ENCODE measurements at regions not wholly inside any gene's neighbourhood (a gene's known extent, or its start where the extent isn't known, plus 50 kb on each side); places are given as distances from the start of the nearest gene placed in this dataset.
"Not testable (repeated sequence)": the region's sequence is repeated elsewhere in the genome, so short reads cannot be mapped to it uniquely, and the experiment has no call there.

DNA sequence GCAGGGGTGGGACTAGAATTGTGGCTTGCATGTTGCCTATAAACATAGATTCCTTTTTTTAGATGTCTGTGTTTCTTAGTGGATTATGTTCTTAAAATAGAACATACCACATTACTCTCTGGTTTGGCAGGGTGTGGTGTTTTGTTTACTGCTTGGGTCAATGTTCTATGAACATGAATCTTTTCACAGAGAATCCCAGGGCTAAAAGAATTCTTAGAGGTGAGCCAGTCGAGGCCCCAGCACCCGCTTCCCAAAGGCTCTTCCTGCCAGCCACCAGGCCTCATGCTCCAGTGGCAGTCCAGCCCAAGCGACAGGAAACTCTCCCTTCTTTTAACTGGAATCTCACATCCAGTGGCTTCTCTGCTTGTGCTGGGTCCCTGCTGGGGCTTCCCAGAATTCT lies 126.6 kb downstream of the C9orf152 start:
- H3K27ac ChIP-seq (ENCODE audit: low read depth, low read length): no peak overlapping the region
- H3K4me1 ChIP-seq (ENCODE audit: control insufficient read depth, insufficient read depth, low read length): peaks cover 8% of the 10 kb centered on the region
- H3K9ac ChIP-seq (ENCODE audit: low read length): no peak overlapping the region
- no peaks in the 10 kb centered on the region for H3K36me3 ChIP-seq (ENCODE audit: control insufficient read depth, insufficient read depth, low read length)
- no peaks in the 10 kb centered on the region for H3K9me3 ChIP-seq (ENCODE audit: control insufficient read depth, insufficient read depth, low read depth, low read length)
- no peaks in the 10 kb centered on the region for H3K27me3 ChIP-seq (ENCODE audit: control insufficient read depth, insufficient read depth, low read length)
- no peak overlapping the region for H3K4me3 ChIP-seq (ENCODE audit: low read depth, low read length)

- Histone ChIP-seq H3K4me1 (ENCODE audit: control insufficient read depth, insufficient read depth, low read length) (peaks cover 9% of the 10 kb centered on the region), H3K27me3 (ENCODE audit: control insufficient read depth, insufficient read depth, low read length) (no peaks in the 10 kb centered on the region), H3K4me3 (ENCODE audit: low read depth, low read length) (no peak overlapping the region), H3K36me3 (ENCODE audit: control insufficient read depth, insufficient read depth, low read length) (no peaks in the 10 kb centered on the region), H3K9ac (ENCODE audit: low read length) (no peak overlapping the region), H3K27ac (ENCODE audit: low read depth, low read length) (no peak overlapping the region), H3K9me3 (ENCODE audit: control insufficient read depth, insufficient read depth, low read depth, low read length) (no peaks in the 10 kb centered on the region)
Observed at GRCh38 chr9:110083866-110084265, 124.1 kb downstream of the C9orf152 start.

DNA sequence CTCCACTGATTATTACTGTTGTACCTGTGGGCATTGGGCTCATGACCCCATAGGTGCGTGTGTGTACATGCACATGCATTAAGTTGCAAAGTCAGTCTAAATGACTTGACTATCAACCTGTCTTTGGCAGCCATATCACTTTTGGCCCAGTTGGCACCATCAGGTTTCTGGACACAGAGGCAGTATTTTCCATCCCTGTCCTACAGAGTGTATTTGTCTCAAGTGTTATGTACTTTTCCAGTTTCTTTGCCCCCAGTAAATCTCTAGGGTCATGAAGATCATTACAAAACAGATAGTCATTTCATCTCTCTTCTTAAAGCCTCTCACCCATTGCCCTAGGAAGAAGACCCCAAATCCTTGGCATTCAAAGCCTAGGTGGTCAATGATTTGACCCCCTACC lies 121.4 kb downstream of the C9orf152 start:
- Histone ChIP-seq H3K9me3 (ENCODE audit: control insufficient read depth, insufficient read depth, low read depth, low read length) (no peaks in the 10 kb centered on the region), H3K27me3 (ENCODE audit: control insufficient read depth, insufficient read depth, low read length) (no peaks in the 10 kb centered on the region), H3K4me1 (ENCODE audit: control insufficient read depth, insufficient read depth, low read length) (peaks cover 10% of the 10 kb centered on the region), H3K27ac (ENCODE audit: low read depth, low read length) (no peak overlapping the region), H3K9ac (ENCODE audit: low read length) (no peak overlapping the region), H3K4me3 (ENCODE audit: low read depth, low read length) (no peak overlapping the region), H3K36me3 (ENCODE audit: control insufficient read depth, insufficient read depth, low read length) (no peaks in the 10 kb centered on the region)

DNA sequence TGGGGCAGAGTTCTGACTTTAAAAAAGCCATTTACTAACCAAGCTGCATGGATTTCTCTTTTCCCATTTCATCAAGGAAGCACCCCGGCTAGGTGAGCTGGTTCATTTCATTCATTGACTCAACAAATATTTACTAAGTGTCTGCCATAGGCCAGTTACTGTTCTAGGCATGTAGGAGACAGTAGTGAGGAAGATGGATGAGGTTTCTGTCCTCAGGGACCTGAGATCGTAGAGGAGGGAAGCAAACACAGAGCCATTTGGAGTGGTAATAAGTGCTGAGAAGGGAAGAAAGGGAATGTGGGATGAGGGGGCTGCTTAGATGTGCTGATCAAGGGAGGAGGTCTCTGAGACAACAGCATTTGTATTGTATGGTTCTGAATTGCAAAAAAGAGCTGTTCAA lies 120.4 kb downstream of the C9orf152 start:
- H3K9me3 ChIP-seq (ENCODE audit: control insufficient read depth, insufficient read depth, low read depth, low read length): no peaks in the 10 kb centered on the region
- no peaks in the 10 kb centered on the region for H3K36me3 ChIP-seq (ENCODE audit: control insufficient read depth, insufficient read depth, low read length)
- H3K4me3 ChIP-seq (ENCODE audit: low read depth, low read length): no peak overlapping the region
- no peaks in the 10 kb centered on the region for H3K27me3 ChIP-seq (ENCODE audit: control insufficient read depth, insufficient read depth, low read length)
- no peak overlapping the region for H3K9ac ChIP-seq (ENCODE audit: low read length)
- H3K4me1 ChIP-seq (ENCODE audit: control insufficient read depth, insufficient read depth, low read length): peaks cover 8% of the 10 kb centered on the region
- H3K27ac ChIP-seq (ENCODE audit: low read depth, low read length): no peak overlapping the region

GRCh38 chr9:110088099-110088498 lies 119.9 kb downstream of the C9orf152 start:
- H3K27me3 ChIP-seq (ENCODE audit: control insufficient read depth, insufficient read depth, low read length): no peaks in the 10 kb centered on the region
- no peak overlapping the region for H3K27ac ChIP-seq (ENCODE audit: low read depth, low read length)
- no peaks in the 10 kb centered on the region for H3K36me3 ChIP-seq (ENCODE audit: control insufficient read depth, insufficient read depth, low read length)
- H3K9me3 ChIP-seq (ENCODE audit: control insufficient read depth, insufficient read depth, low read depth, low read length): no peaks in the 10 kb centered on the region
- no peak overlapping the region for H3K4me3 ChIP-seq (ENCODE audit: low read depth, low read length)
- no peak overlapping the region for H3K9ac ChIP-seq (ENCODE audit: low read length)
- H3K4me1 ChIP-seq (ENCODE audit: control insufficient read depth, insufficient read depth, low read length): peaks cover 10% of the 10 kb centered on the region

DNA sequence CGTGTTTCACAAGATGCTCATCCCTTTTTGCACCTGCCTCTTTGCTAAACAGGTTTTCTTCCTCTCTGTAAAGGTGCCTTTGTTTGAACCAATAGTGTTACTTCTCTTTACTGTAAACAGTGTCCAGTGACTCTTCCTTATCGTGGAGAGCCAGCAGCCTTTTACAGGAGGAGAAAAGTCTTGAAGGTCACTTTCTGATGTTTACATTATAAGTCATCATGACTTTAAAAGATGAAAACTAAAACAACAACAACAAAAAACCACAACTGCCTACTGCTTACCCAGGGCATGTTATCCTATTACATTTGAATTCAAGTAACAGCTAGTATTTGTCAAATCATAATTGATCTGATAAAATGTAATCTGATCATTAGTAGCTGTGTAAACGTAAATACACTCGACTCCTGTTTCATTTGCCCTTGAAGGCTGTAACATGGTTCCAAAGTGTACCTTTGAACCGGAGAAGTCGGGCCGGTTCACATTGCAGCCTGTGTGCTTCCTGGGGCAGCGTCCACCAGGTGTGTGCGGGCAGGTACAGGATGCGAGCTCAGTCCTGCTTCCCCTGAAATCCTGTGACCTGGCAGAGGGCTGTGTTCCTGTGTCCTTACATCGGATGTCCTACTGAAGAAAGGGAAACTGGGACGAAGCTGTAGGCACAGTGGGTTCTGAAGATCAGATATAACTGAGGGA lies 118.1 kb downstream of the C9orf152 start:
- Histone ChIP-seq H3K4me1 (ENCODE audit: control insufficient read depth, insufficient read depth, low read length) (peaks cover 25% of the 10 kb centered on the region), H3K9ac (ENCODE audit: low read length) (no peak overlapping the region), H3K4me3 (ENCODE audit: low read depth, low read length) (no peak overlapping the region), H3K36me3 (ENCODE audit: control insufficient read depth, insufficient read depth, low read length) (no peaks in the 10 kb centered on the region), H3K27me3 (ENCODE audit: control insufficient read depth, insufficient read depth, low read length) (no peaks in the 10 kb centered on the region), H3K9me3 (ENCODE audit: control insufficient read depth, insufficient read depth, low read depth, low read length) (no peaks in the 10 kb centered on the region), H3K27ac (ENCODE audit: low read depth, low read length) (no peak overlapping the region)

DNA sequence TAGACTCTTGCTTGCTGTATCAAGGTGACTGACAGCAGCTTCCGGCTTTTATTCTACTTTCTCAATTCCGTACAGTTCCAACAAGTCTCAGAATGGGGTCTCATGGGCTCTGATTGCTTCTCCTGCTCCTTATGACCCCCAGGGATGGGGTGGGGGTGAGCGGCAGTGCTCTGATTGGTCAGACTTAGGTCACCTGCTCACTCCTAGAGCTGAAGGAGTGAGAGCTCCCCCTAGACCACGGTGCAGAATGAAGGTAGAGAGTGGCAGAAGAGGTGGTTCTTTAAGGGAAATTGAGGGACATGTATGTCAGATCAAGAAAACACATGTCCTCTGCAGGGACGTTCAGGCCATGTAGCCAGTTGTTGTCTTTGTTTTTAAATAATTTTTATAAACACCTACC lies 115.2 kb downstream of the C9orf152 start:
- Histone ChIP-seq H3K27ac (ENCODE audit: low read depth, low read length) (no peak overlapping the region), H3K4me3 (ENCODE audit: low read depth, low read length) (no peak overlapping the region), H3K36me3 (ENCODE audit: control insufficient read depth, insufficient read depth, low read length) (no peaks in the 10 kb centered on the region), H3K9me3 (ENCODE audit: control insufficient read depth, insufficient read depth, low read depth, low read length) (no peaks in the 10 kb centered on the region), H3K9ac (ENCODE audit: low read length) (no peak overlapping the region), H3K4me1 (ENCODE audit: control insufficient read depth, insufficient read depth, low read length) (peaks cover 34% of the 10 kb centered on the region), H3K27me3 (ENCODE audit: control insufficient read depth, insufficient read depth, low read length) (no peaks in the 10 kb centered on the region)

GRCh38 chr9:110093417-110093816 lies 114.5 kb downstream of the C9orf152 start:
- H3K9me3 ChIP-seq (ENCODE audit: control insufficient read depth, insufficient read depth, low read depth, low read length): no peaks in the 10 kb centered on the region
- no peak overlapping the region for H3K4me3 ChIP-seq (ENCODE audit: low read depth, low read length)
- H3K36me3 ChIP-seq (ENCODE audit: control insufficient read depth, insufficient read depth, low read length): no peaks in the 10 kb centered on the region
- H3K27me3 ChIP-seq (ENCODE audit: control insufficient read depth, insufficient read depth, low read length): no peaks in the 10 kb centered on the region
- H3K4me1 ChIP-seq (ENCODE audit: control insufficient read depth, insufficient read depth, low read length): peaks cover 34% of the 10 kb centered on the region
- no peak overlapping the region for H3K27ac ChIP-seq (ENCODE audit: low read depth, low read length)
- H3K9ac ChIP-seq (ENCODE audit: low read length): no peak overlapping the region

GRCh38 chr9:110093871-110094270 lies 114.1 kb downstream of the C9orf152 start:
- Histone ChIP-seq H3K27me3 (ENCODE audit: control insufficient read depth, insufficient read depth, low read length) (no peaks in the 10 kb centered on the region), H3K4me3 (ENCODE audit: low read depth, low read length) (no peak overlapping the region), H3K9me3 (ENCODE audit: control insufficient read depth, insufficient read depth, low read depth, low read length) (no peaks in the 10 kb centered on the region), H3K27ac (ENCODE audit: low read depth, low read length) (no peak overlapping the region), H3K36me3 (ENCODE audit: control insufficient read depth, insufficient read depth, low read length) (no peaks in the 10 kb centered on the region), H3K9ac (ENCODE audit: low read length) (no peak overlapping the region), H3K4me1 (ENCODE audit: control insufficient read depth, insufficient read depth, low read length) (peaks cover 34% of the 10 kb centered on the region)

GRCh38 chr9:110095161-110095595 lies 112.8 kb downstream of the C9orf152 start:
- Histone ChIP-seq H3K9ac (ENCODE audit: low read length) (no peak overlapping the region), H3K27ac (ENCODE audit: low read depth, low read length) (no peak overlapping the region), H3K36me3 (ENCODE audit: control insufficient read depth, insufficient read depth, low read length) (no peaks in the 10 kb centered on the region), H3K27me3 (ENCODE audit: control insufficient read depth, insufficient read depth, low read length) (no peaks in the 10 kb centered on the region), H3K9me3 (ENCODE audit: control insufficient read depth, insufficient read depth, low read depth, low read length) (no peaks in the 10 kb centered on the region), H3K4me3 (ENCODE audit: low read depth, low read length) (no peak overlapping the region), H3K4me1 (ENCODE audit: control insufficient read depth, insufficient read depth, low read length) (peaks cover 34% of the 10 kb centered on the region)

DNA sequence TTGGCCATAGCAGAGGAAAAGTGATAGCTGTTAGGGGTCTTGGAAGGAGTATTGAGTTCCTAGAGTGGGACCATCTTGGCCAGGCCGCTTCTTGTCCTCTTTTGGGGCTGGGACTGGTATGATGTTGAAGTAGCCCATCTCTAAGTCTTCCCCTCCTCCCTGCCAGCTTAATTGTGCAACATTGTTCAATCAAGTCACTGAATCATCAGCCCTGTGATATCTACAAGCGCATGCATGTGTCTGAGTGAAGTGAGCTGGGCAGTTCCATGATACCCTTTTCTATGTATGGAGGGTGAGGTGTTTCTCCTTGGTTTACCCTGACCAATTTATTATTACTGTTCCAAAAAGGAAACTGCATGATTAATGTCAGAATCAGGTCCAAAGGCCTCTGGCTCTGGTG lies 112.2 kb downstream of the C9orf152 start:
- Histone ChIP-seq H3K9me3 (ENCODE audit: control insufficient read depth, insufficient read depth, low read depth, low read length) (no peaks in the 10 kb centered on the region), H3K4me3 (ENCODE audit: low read depth, low read length) (no peak overlapping the region), H3K27me3 (ENCODE audit: control insufficient read depth, insufficient read depth, low read length) (no peaks in the 10 kb centered on the region), H3K27ac (ENCODE audit: low read depth, low read length) (no peak overlapping the region), H3K4me1 (ENCODE audit: control insufficient read depth, insufficient read depth, low read length) (peaks cover 34% of the 10 kb centered on the region), H3K9ac (ENCODE audit: low read length) (no peak overlapping the region), H3K36me3 (ENCODE audit: control insufficient read depth, insufficient read depth, low read length) (no peaks in the 10 kb centered on the region)

- not testable (repeated sequence) for H3K27me3 ChIP-seq (ENCODE audit: control insufficient read depth, insufficient read depth, low read length); H3K27ac ChIP-seq (ENCODE audit: low read depth, low read length); H3K9me3 ChIP-seq (ENCODE audit: control insufficient read depth, insufficient read depth, low read depth, low read length); H3K36me3 ChIP-seq (ENCODE audit: control insufficient read depth, insufficient read depth, low read length); H3K9ac ChIP-seq (ENCODE audit: low read length); H3K4me3 ChIP-seq (ENCODE audit: low read depth, low read length)
- peaks cover 40% of the 10 kb centered on the region for H3K4me1 ChIP-seq (ENCODE audit: control insufficient read depth, insufficient read depth, low read length)
Observed at GRCh38 chr9:110096674-110097073, 111.3 kb downstream of the C9orf152 start.

All from HUES6 (cell line).